ENCODE measurements at regions not wholly inside any gene's neighbourhood (a gene's known extent, or its start where the extent isn't known, plus 50 kb on each side); places are given as distances from the start of the nearest gene placed in this dataset.

GRCh38 chr5:112555691-112556090 is 136.6 kb upstream of the EPB41L4A start:
- no peak for TF ChIP-seq POLR2A (IDR thresholded peaks at IDR 0.05; ENCODE audit: low read depth, low read length)
- no peak for TF ChIP-seq POLR2AphosphoS5 (IDR thresholded peaks at IDR 0.05; ENCODE audit: low read depth, low read length)
- TF ChIP-seq TAF1 (IDR thresholded peaks at IDR 0.05; ENCODE audit: borderline replicate concordance, low read depth, low read length), result no peak
